Panc1 (cell line): ENCODE measurements at regions not wholly inside any gene's neighbourhood (a gene's known extent, or its start where the extent isn't known, plus 50 kb on each side); places are given as distances from the start of the nearest gene placed in this dataset.

Source experiments
- ATAC-seq: fragments of 200-7000 bp; cut with Tn5 transposase; 2 replicates; pipeline ENCODE4 v1.9.1; 2020; ENCODE audit warnings: mild to moderate bottlenecking, moderate library complexity
- BruUV-seq: library from RNA; stranded (reverse); fragments of 400-500 nt; replicated peaks from 2 replicates; lab custom pipeline; 2021; lab: Mats Ljungman, UMichigan
- CTCF ChIA-PET: fragments of 300-600 bp; sonication (Branson Sonifier 250); formaldehyde crosslinking; loops from one replicate; lab custom pipeline; 2022; ENCODE audit warnings: antibody characterized with exemption; lab: Charles Lee
- POLR2A ChIA-PET: fragments of 300-600 bp; sonication (Branson Sonifier 250); formaldehyde crosslinking; loops from one replicate; lab custom pipeline; 2022; ENCODE audit warnings: antibody characterized with exemption; lab: Charles Lee
- DNase-seq: peaks from one replicate; pipeline ENCODE4 v3.0.0-alpha.2; 2010; ENCODE audit warnings: low read depth, low spot score
- H3K27ac ChIP-seq: 2 replicates; pipeline ENCODE4 v1.5.1; 2011; ENCODE audit warnings: mild to moderate bottlenecking, low read length, inconsistent platforms
- H3K27me3 ChIP-seq: fragments of 200-500 bp; sonication (Bioruptor generic); 2 replicates; pipeline ENCODE4 v1.6.0; 2014; ENCODE audit warnings: low read length, inconsistent platforms; ENCODE audit not compliant: control insufficient read depth, insufficient read depth
- H3K36me3 ChIP-seq: fragments of 200-500 bp; sonication (Bioruptor generic); 2 replicates; pipeline ENCODE4 v1.5.1; 2014; ENCODE audit warnings: inconsistent platforms, mild to moderate bottlenecking, low read length, moderate library complexity; ENCODE audit not compliant: control insufficient read depth, insufficient read depth
- H3K4me1 ChIP-seq: 2 replicates; pipeline ENCODE4 v1.5.1; 2011; ENCODE audit warnings: inconsistent platforms, mild to moderate bottlenecking, low read length, moderate library complexity; ENCODE audit not compliant: control insufficient read depth, insufficient read depth
- H3K4me3 ChIP-seq, 2 experiments: 2 replicates each; pipeline ENCODE4 v1.5.1; 2011 to 2012; ENCODE audit warnings: low read depth in 2 of 2, low read length in 2 of 2, mild to moderate bottlenecking in 2 of 2, inconsistent platforms in 1 of 2, moderate library complexity in 1 of 2
- H3K9me3 ChIP-seq: fragments of 200-500 bp; sonication (Bioruptor generic); 2 replicates; pipeline ENCODE4 v1.5.1; 2014; ENCODE audit warnings: low read depth, mild to moderate bottlenecking, inconsistent platforms, low read length, moderate library complexity; ENCODE audit not compliant: control insufficient read depth, insufficient read depth
- CTCF ChIP-seq: fragments of 450-650 bp; IDR thresholded peaks from 2 replicates; pipeline ENCODE4 v1.5.1; 2017; ENCODE audit warnings: mild to moderate bottlenecking
- POLR2AphosphoS5 ChIP-seq: IDR thresholded peaks from 2 replicates; pipeline ENCODE4 v1.6.1; 2012; ENCODE audit warnings: mild to moderate bottlenecking, low read depth, low read length, moderate library complexity
- REST ChIP-seq, 2 experiments: IDR thresholded peaks; 2 replicates each; pipeline ENCODE4 v1.6.1; 2011 to 2012; ENCODE audit warnings: low read depth in 2 of 2, control low read depth in 1 of 2, low read length in 1 of 2, mild to moderate bottlenecking in 1 of 2, moderate library complexity in 1 of 2; ENCODE audit not compliant: insufficient read depth in 1 of 2
- SIN3A ChIP-seq: IDR thresholded peaks from 2 replicates; pipeline ENCODE4 v1.6.1; 2012; ENCODE audit warnings: low read depth, mild to moderate bottlenecking, low read length, moderate library complexity, borderline replicate concordance; ENCODE audit not compliant: insufficient read depth
- TCF7L2 ChIP-seq: IDR thresholded peaks from 2 replicates; pipeline ENCODE4 v1.6.1; 2011; ENCODE audit warnings: mild to moderate bottlenecking, low read depth, low read length, inconsistent platforms
- in situ Hi-C: cut with HindIII; loops from 2 replicates; pipeline ENCODE4 v1.10.0; 2016; ENCODE audit warnings: low sequenced_read_pairs, low pct_unique_long_range_greater_than_20kb
- intact Hi-C: fragments of 100-400 bp; cut with micrococcal nuclease; formaldehyde crosslinking; loops from one replicate; pipeline ENCODE4 v1.10.0; 2022; ENCODE audit not compliant: unreplicated experiment

- ATAC-seq = no peak
- intact Hi-C loops (no loop called here), in situ Hi-C loops (no loop called here)
- H3K27ac ChIP-seq = no peak overlapping the region
- no peaks in the 10 kb centered on the region for H3K27me3 ChIP-seq
- H3K9me3 ChIP-seq = no peaks in the 10 kb centered on the region
- H3K36me3 ChIP-seq = no peaks in the 10 kb centered on the region
- no peak for DNase-seq
- no peaks in the 10 kb centered on the region for H3K4me1 ChIP-seq
- TF ChIP-seq REST (IDR thresholded peaks at IDR 0.05; ENCODE audit: insufficient read depth in 1 of 2, low read depth in 2 of 2, low read length in 1 of 2) = no peak
- no peak for TF ChIP-seq POLR2AphosphoS5
- no peak for TF ChIP-seq CTCF
- no peak for TF ChIP-seq SIN3A
- TF ChIP-seq TCF7L2 = no peak
- ChIA-PET POLR2A (no interaction called here), CTCF (no interaction called here)
- no TSS peak for BruUV-seq
- no peak overlapping the region for H3K4me3 ChIP-seq
Observed at GRCh38 chr2:120947982-120948661, 212.5 kb downstream of the GLI2 start.

DNA sequence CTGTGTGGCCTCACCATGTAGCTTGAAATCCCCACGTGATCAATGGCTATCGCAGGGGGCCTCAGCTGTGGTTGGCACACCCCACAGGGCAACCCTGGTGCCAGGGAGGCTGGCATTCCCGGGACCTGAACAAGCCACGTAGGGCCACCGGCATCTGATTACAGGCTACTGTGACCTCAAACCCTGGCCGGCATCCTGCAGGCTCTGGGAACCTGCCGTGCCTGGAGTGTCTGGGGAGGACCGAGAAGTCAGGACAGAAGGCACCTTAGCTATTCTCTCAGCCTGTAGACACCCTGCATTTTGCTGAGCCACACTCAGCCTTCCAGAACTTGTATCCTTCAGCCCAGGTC lies 213.0 kb downstream of the GLI2 start:
- ATAC-seq = 0 out of 2 replicates have a peak, but pooled peaks have one; percentile 4
- DNase-seq = no peak

More for the DNA sequence above, 213.0 kb downstream of the GLI2 start:
- TF ChIP-seq REST (IDR thresholded peaks at IDR 0.05; ENCODE audit: insufficient read depth in 1 of 2, low read depth in 2 of 2, low read length in 1 of 2) = no peak
- TF ChIP-seq CTCF = no peak
- TF ChIP-seq POLR2AphosphoS5 = no peak
- no peak for TF ChIP-seq TCF7L2
- TF ChIP-seq SIN3A = no peak
- Histone ChIP-seq H3K27ac (no peak overlapping the region), H3K4me1 (no peaks in the 10 kb centered on the region), H3K27me3 (no peaks in the 10 kb centered on the region), H3K4me3 (no peak overlapping the region), H3K36me3 (no peaks in the 10 kb centered on the region), H3K9me3 (no peaks in the 10 kb centered on the region)
- in situ Hi-C loops (no loop called here), intact Hi-C loops (no loop called here)
- ChIA-PET CTCF (interaction anchor here (1.0 kb wide), 1 partner anchor 213 kb away, joined by 3 read pairs; the partner anchor contains the start of gene GLI2), POLR2A (no interaction called here)
- no TSS peak for BruUV-seq
